Neutrophil (primary cell): ENCODE measurements at regions not wholly inside any gene's neighbourhood (a gene's known extent, or its start where the extent isn't known, plus 50 kb on each side); places are given as distances from the start of the nearest gene placed in this dataset.

Experiments
- H3K27ac ChIP-seq: fragments of 200-600 bp; sonication (generic); 2 replicates; pipeline ENCODE4 v1.5.1; 2016; ENCODE audit warnings: mild to moderate bottlenecking, moderate library complexity
- H3K27me3 ChIP-seq: fragments of 200-600 bp; sonication (generic); 2 replicates; pipeline ENCODE4 v1.6.0; 2016; ENCODE audit warnings: mild to moderate bottlenecking
- H3K36me3 ChIP-seq: fragments of 200-600 bp; sonication (generic); 2 replicates; pipeline ENCODE4 v1.5.1; 2017
- H3K4me1 ChIP-seq, 2 experiments: fragments of 200-600 bp in 1 of 2; sonication (generic) in 1 of 2; 1 replicate in 1 of 2; 2 replicates in 1 of 2; pipeline versions ENCODE4 v1.5.1 to v1.6.1; 2013 to 2016; ENCODE audit warnings: low read depth in 1 of 2, low read length in 1 of 2, mild to moderate bottlenecking in 1 of 2, moderate library complexity in 1 of 2; ENCODE audit not compliant: control insufficient read depth in 1 of 2, insufficient read depth in 1 of 2
- H3K4me3 ChIP-seq, 2 experiments: fragments of 200-600 bp in 1 of 2; sonication (generic) in 1 of 2; 1 replicate in 1 of 2; 2 replicates in 1 of 2; pipeline ENCODE4 v1.5.1; 2013 to 2016; ENCODE audit warnings: low read depth in 1 of 2, low read length in 1 of 2, mild to moderate bottlenecking in 1 of 2, moderate library complexity in 1 of 2
- H3K9me3 ChIP-seq: fragments of 200-600 bp; sonication (generic); 2 replicates; pipeline ENCODE4 v1.5.1; 2016
- TF ChIP-seq, protein P1 (sequence below): fragments of 200-600 bp; sonication (generic); IDR thresholded peaks from 2 replicates; pipeline ENCODE4 v1.5.1; 2016; ENCODE audit warnings: antibody characterized with exemption

DNA sequence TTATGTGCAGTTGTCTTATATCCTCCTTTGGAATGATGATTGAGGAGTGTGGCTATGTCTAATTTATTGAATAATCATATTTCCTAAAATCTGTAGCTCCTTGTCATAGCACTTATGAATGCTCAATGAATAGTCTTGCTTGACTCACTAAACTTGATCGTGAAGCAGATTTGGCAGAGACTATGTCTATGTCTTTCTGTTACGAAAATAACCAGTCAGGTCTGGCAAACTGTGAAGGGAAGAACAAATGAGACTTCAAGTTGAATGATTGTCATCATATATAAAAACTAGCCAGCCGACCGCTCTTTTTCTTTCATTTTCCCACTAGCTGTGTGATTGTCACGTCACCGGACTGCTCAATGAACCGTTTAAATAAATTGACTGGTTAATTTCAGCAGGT lies 1303.9 kb upstream of the GJE1 start:
- Histone ChIP-seq H3K4me1 (no peaks in the 10 kb centered on the region), H3K27me3 (no peaks in the 10 kb centered on the region), H3K4me3 (no peak overlapping the region), H3K27ac (no peak overlapping the region), H3K36me3 (no peaks in the 10 kb centered on the region), H3K9me3 (no peaks in the 10 kb centered on the region)
- TF ChIP-seq, protein P1, sequence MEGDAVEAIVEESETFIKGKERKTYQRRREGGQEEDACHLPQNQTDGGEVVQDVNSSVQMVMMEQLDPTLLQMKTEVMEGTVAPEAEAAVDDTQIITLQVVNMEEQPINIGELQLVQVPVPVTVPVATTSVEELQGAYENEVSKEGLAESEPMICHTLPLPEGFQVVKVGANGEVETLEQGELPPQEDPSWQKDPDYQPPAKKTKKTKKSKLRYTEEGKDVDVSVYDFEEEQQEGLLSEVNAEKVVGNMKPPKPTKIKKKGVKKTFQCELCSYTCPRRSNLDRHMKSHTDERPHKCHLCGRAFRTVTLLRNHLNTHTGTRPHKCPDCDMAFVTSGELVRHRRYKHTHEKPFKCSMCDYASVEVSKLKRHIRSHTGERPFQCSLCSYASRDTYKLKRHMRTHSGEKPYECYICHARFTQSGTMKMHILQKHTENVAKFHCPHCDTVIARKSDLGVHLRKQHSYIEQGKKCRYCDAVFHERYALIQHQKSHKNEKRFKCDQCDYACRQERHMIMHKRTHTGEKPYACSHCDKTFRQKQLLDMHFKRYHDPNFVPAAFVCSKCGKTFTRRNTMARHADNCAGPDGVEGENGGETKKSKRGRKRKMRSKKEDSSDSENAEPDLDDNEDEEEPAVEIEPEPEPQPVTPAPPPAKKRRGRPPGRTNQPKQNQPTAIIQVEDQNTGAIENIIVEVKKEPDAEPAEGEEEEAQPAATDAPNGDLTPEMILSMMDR: no peak

DNA sequence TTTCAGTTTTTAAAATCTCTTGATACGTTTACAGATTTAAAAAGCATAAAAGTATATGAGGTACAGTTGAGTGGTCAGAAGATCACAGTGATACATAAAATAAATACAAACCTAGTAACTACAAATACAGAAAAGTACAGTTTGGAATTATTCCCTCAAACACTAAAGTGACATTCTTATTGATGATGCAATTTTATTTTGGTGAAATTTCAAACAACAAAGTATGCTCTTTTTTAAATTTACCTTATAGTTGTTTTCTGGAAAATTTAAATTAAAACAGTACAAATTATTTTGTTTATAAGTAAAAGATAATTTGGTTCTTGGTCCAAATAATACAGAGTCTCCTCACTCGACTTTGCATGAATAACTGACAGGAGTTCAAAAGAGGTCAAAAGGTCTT lies 1305.1 kb upstream of the GJE1 start:
- Histone ChIP-seq H3K27ac (no peak overlapping the region), H3K4me1 (no peaks in the 10 kb centered on the region), H3K9me3 (no peaks in the 10 kb centered on the region), H3K36me3 (no peaks in the 10 kb centered on the region), H3K27me3 (no peaks in the 10 kb centered on the region), H3K4me3 (no peak overlapping the region)
- TF ChIP-seq, protein P1: no peak

DNA sequence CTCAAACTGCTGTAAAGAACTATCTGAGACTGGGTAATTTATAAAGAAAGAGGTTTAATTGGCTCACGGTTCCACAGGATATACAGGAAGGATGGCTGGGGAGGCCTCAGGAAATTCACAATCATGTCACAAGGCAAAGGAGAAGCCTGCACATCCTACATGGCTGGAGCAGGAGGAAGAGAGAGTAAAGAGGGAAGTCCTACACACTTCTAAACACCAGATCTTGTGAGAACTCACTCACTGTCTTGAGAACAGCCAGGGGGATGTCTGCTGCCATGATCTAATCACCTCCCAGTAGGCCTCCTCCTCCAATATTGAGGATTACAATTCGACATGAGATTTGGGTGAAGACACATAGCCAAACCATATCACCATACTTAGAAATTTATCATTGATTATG lies 1307.0 kb upstream of the GJE1 start:
- TF ChIP-seq, protein P1: no peak
- Histone ChIP-seq H3K27me3 (no peaks in the 10 kb centered on the region), H3K27ac (no peak overlapping the region), H3K4me1 (no peaks in the 10 kb centered on the region), H3K36me3 (no peaks in the 10 kb centered on the region), H3K9me3 (no peaks in the 10 kb centered on the region), H3K4me3 (no peak overlapping the region)

DNA sequence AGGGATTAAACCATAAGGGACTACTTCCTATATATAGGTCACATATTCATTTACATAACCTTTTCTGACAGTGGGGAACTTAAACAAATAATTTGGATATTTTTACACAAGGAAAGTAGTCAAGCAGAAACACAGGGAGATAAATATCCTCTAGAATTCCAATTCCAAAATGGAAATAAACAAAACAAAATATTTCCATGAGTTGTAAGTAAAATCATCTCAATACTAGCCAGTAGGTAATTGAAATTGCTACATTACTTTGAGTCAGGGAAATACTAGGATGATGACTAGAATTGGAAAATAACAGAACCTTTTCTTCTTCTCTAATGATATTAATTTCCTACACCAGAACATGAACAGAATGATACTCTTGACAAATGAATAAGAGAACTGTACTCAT lies 1308.1 kb upstream of the GJE1 start:
- Histone ChIP-seq H3K27me3 (no peaks in the 10 kb centered on the region), H3K9me3 (no peaks in the 10 kb centered on the region), H3K4me3 (no peak overlapping the region), H3K27ac (no peak overlapping the region), H3K4me1 (no peaks in the 10 kb centered on the region), H3K36me3 (no peaks in the 10 kb centered on the region)
- TF ChIP-seq, protein P1: no peak

DNA sequence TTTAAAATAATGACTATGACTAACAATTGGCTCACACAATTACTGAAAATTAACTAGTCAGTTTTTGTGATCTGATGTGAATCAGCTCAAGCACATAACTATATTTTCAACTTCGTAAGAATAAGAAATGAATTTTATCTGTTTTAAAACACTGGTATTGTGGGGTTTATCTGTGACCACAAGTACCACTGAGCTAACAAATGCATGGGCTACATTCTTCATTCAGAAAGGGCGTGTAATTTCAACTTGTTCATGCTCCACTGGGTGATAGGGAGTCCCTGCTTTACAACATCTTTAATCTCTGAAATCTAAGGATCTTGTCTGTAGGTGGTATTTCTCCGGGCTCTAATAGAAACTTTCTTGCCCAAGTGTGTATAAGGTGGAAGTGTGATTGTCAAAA lies 1311.5 kb upstream of the GJE1 start:
- Histone ChIP-seq H3K9me3 (no peaks in the 10 kb centered on the region), H3K4me3 (no peak overlapping the region), H3K27ac (no peak overlapping the region), H3K36me3 (no peaks in the 10 kb centered on the region), H3K27me3 (no peaks in the 10 kb centered on the region), H3K4me1 (no peaks in the 10 kb centered on the region)
- TF ChIP-seq, protein P1: no peak

DNA sequence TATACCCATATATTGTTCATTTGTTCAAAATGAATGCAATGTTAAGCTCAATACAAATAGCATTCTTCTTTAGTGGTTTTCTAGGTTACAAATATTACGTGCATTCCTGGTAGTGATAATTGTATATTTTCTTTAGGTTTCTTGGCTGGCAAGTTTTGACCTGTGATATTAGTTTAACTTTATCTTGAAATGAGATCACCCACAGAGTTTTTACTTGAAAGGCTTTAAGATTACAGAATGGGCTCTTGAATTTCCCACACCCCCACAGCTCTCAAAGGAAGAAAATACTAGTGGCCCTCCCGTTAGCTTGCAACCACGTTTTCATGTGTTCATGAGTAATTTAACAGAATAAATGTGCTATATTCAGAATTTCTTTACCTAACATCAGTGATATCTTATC lies 1315.5 kb upstream of the GJE1 start:
- H3K4me1 ChIP-seq: no peaks in the 10 kb centered on the region
- TF ChIP-seq, protein P1: no peak
- no peaks in the 10 kb centered on the region for H3K36me3 ChIP-seq
- no peaks in the 10 kb centered on the region for H3K9me3 ChIP-seq
- H3K27ac ChIP-seq: no peak overlapping the region
- no peak overlapping the region for H3K4me3 ChIP-seq
- H3K27me3 ChIP-seq: no peaks in the 10 kb centered on the region
